ENCODE measurements at regions not wholly inside any gene's neighbourhood (a gene's known extent, or its start where the extent isn't known, plus 50 kb on each side); places are given as distances from the start of the nearest gene placed in this dataset.

DNA sequence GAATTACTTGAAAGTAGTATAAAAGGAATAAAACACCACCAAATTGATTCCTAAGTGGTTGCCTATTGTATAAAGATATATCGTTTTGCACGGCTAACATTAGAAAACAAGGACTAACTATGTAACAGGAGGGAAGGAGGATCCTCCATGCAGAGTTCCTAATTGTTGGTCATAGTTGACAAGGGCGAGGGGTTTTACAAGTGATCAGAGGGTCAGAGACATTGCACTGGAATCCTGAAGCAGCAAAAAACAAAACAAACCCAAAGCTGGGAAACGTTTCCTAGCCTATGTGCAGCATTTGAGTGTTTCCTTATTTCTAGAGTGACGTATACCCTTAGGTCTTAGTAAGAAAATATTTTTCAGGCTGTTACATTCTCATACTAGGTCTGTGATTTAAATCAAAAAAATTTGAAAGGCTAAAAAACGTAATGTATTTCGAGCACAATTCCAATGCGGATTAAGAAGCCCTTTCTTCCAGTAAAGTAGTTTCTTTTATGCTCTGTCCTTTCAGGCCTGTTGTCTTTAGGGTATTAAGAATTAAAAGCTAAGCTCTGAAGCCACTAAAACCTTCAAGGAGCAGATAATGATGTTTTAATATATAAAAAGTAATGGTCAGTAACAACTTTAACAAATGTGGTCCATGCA, 373.8 kb upstream of the MMS22L start:
- no peak overlapping the region for H3K4me3 ChIP-seq (ENCODE audit: low read depth, low read length)
- ChIA-PET CTCF (no interaction called here), POLR2A (no interaction called here)

DNA sequence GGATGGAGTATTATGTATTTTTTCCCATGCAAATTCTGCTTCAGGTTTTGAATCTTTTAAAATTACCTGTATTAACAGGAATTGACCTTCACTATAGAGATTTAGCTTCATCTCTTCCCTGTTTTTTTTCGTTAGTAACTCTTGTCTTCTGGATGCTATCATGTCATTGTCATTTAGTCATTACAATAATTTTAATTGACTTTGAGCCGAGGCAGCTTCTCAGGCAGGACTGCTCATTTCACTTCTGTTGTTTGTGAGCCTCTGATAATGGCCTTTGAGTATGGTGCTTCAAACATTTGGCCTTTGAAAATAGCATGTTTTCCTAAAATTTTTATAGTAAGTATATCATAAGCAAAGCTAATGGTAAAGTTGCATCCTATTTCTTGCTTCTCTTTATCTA, 375.1 kb upstream of the MMS22L start:
- H3K27ac ChIP-seq (ENCODE audit: low read depth, low read length) = no peak overlapping the region
- H3K9me3 ChIP-seq (ENCODE audit: control insufficient read depth, insufficient read depth, low read length) = no peaks in the 10 kb centered on the region
- no peak for DNase-seq (ENCODE audit: low read depth, low spot score)
- ChIA-PET CTCF (no interaction called here), POLR2A (no interaction called here)
- no peaks in the 10 kb centered on the region for H3K27me3 ChIP-seq (ENCODE audit: control insufficient read depth, insufficient read depth, low read length)
- TF ChIP-seq, protein P1, sequence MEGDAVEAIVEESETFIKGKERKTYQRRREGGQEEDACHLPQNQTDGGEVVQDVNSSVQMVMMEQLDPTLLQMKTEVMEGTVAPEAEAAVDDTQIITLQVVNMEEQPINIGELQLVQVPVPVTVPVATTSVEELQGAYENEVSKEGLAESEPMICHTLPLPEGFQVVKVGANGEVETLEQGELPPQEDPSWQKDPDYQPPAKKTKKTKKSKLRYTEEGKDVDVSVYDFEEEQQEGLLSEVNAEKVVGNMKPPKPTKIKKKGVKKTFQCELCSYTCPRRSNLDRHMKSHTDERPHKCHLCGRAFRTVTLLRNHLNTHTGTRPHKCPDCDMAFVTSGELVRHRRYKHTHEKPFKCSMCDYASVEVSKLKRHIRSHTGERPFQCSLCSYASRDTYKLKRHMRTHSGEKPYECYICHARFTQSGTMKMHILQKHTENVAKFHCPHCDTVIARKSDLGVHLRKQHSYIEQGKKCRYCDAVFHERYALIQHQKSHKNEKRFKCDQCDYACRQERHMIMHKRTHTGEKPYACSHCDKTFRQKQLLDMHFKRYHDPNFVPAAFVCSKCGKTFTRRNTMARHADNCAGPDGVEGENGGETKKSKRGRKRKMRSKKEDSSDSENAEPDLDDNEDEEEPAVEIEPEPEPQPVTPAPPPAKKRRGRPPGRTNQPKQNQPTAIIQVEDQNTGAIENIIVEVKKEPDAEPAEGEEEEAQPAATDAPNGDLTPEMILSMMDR (IDR thresholded peaks at IDR 0.05; ENCODE audit: low read depth, low read length) = no peak
- no peak overlapping the region for H3K4me3 ChIP-seq (ENCODE audit: low read depth, low read length)

More for the DNA sequence above, 373.8 kb upstream of the MMS22L start:
- H3K27me3 ChIP-seq (ENCODE audit: control insufficient read depth, insufficient read depth, low read length) = no peaks in the 10 kb centered on the region
- TF ChIP-seq, protein P1 (IDR thresholded peaks at IDR 0.05; ENCODE audit: low read depth, low read length) = no peak
- no peaks in the 10 kb centered on the region for H3K9me3 ChIP-seq (ENCODE audit: control insufficient read depth, insufficient read depth, low read length)
- no peak overlapping the region for H3K27ac ChIP-seq (ENCODE audit: low read depth, low read length)
- no peak for DNase-seq (ENCODE audit: low read depth, low spot score)

DNA sequence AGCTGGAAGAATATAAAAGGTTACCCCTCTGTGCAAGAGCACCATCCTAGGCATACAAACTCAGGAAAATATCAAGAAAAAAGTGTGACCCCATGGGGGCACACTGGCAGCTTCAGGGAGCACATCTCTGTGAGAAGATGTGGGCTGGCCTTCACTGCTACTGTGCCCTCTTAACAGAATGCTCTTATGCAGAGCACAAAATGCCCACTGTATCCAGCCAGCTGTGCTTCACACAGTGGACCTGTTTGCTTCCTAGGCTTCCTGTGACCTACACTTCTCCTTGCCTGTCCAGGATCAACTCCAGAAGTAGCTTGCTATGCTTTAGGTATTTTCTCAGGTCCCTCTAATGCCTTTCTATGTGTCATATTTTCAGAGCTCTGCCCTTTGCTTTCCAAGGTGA, 380.2 kb upstream of the MMS22L start:
- Histone ChIP-seq H3K9me3 (ENCODE audit: control insufficient read depth, insufficient read depth, low read length) (no peaks in the 10 kb centered on the region), H3K27ac (ENCODE audit: low read depth, low read length) (no peak overlapping the region), H3K4me3 (ENCODE audit: low read depth, low read length) (no peak overlapping the region), H3K27me3 (ENCODE audit: control insufficient read depth, insufficient read depth, low read length) (no peaks in the 10 kb centered on the region)
- TF ChIP-seq, protein P1 (IDR thresholded peaks at IDR 0.05; ENCODE audit: low read depth, low read length) = no peak
- ChIA-PET POLR2A (no interaction called here), CTCF (no interaction called here)
- no peak for DNase-seq (ENCODE audit: low read depth, low spot score)

DNA sequence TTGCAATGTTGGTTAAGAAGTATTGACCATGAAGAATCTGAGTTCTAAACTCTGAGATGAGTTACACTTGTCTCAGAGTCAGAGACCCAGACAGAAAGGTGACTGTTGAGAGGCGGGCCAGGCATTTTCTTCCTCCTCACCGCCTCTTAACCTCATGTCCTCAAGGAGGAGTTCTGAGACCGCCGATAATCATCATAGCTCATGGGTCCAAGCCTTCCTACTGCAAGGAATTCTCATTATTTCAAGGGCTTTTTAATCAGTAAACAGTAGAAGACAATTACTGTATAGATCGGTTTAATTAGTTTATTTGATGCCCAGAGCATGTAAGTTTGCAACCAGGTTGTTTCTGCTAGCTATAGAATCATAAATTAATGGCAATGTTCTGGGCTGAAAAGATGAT, 382.4 kb upstream of the MMS22L start:
- no peak overlapping the region for H3K27ac ChIP-seq (ENCODE audit: low read depth, low read length)
- CTCF ChIA-PET = no interaction called here
- no peaks in the 10 kb centered on the region for H3K27me3 ChIP-seq (ENCODE audit: control insufficient read depth, insufficient read depth, low read length)
- no peak for DNase-seq (ENCODE audit: low read depth, low spot score)
- no peaks in the 10 kb centered on the region for H3K9me3 ChIP-seq (ENCODE audit: control insufficient read depth, insufficient read depth, low read length)
- POLR2A ChIA-PET = no interaction called here
- TF ChIP-seq, protein P1 (IDR thresholded peaks at IDR 0.05; ENCODE audit: low read depth, low read length) = no peak
- no peak overlapping the region for H3K4me3 ChIP-seq (ENCODE audit: low read depth, low read length)

DNA sequence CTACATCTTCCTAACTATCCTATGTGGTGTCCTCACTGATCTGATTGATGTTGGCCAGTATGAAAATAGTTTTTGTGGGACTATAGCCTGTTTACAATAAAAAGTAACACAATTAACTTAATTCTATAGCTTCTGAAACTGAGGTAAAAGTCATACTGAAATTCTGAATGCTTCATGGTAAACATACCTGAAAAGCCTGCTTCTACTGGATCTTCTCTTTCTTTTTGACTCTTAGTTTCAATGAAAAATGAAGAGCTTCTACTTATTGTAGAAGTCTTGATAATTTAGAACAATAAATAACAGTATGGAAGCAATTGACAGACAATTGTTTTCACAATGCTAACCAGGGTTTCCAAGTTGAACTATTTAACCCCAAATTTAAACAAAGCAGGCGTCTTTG, 383.9 kb upstream of the MMS22L start:
- TF ChIP-seq, protein P1 (IDR thresholded peaks at IDR 0.05; ENCODE audit: low read depth, low read length) = no peak
- ChIA-PET CTCF (no interaction called here), POLR2A (no interaction called here)
- DNase-seq (ENCODE audit: low read depth, low spot score) = no peak
- Histone ChIP-seq H3K4me3 (ENCODE audit: low read depth, low read length) (no peak overlapping the region), H3K9me3 (ENCODE audit: control insufficient read depth, insufficient read depth, low read length) (no peaks in the 10 kb centered on the region), H3K27ac (ENCODE audit: low read depth, low read length) (no peak overlapping the region), H3K27me3 (ENCODE audit: control insufficient read depth, insufficient read depth, low read length) (no peaks in the 10 kb centered on the region)

All from AG04450 (cell line).